Gastroesophageal sphincter (tissue), 4 donors: ENCODE measurements at regions not wholly inside any gene's neighbourhood (a gene's known extent, or its start where the extent isn't known, plus 50 kb on each side); places are given as distances from the start of the nearest gene placed in this dataset.
A peak's percentile ranks its signal among the peaks of the same experiment; 100 is the strongest.

Experiments
- ATAC-seq: fragments of 150-250 bp; one replicate; pipeline ENCODE4 v1.9.1; 2016; ENCODE audit warnings: mild to moderate bottlenecking, moderate library complexity
- H3K27ac ChIP-seq, 4 donors: fragments of 200-600 bp; sonication (generic) in 3 of 4; 1 replicate in 3 of 4; 2 replicates in 1 of 4; pipeline ENCODE4 v1.5.1; 2016 to 2019
- H3K27me3 ChIP-seq: fragments of 200-600 bp; sonication (generic); one replicate; pipeline ENCODE4 v1.5.1; 2019
- H3K36me3 ChIP-seq, 2 donors: fragments of 200-600 bp; sonication (generic); one replicate each; pipeline ENCODE4 v1.5.1; 2019; ENCODE audit warnings: control low read depth in 1 of 2
- H3K4me1 ChIP-seq, 3 donors: fragments of 200-600 bp; sonication (generic); 1 replicate in 2 of 3; 2 replicates in 1 of 3; pipeline ENCODE4 v1.5.1; 2016 to 2019; ENCODE audit warnings: control low read depth in 2 of 3
- H3K4me3 ChIP-seq, 2 donors: fragments of 200-600 bp; sonication (generic); one replicate each; pipeline ENCODE4 v1.5.1; 2019; ENCODE audit warnings: mild to moderate bottlenecking in 1 of 2, moderate library complexity in 1 of 2
- H3K9me3 ChIP-seq, 3 donors: fragments of 200-600 bp; sonication (generic); one replicate each; pipeline ENCODE4 v1.5.1; 2017 to 2019; ENCODE audit warnings: control low read depth in 2 of 3
- CTCF ChIP-seq, 4 experiments: fragments of 200-600 bp in 2 of 4; fragments of 450-650 bp in 2 of 4; sonication (generic) in 1 of 4; IDR thresholded peaks; one replicate each; pipeline ENCODE4 v1.5.1; 2017 to 2019; ENCODE audit warnings: antibody characterized with exemption in 4 of 4, mild to moderate bottlenecking in 2 of 4, moderate library complexity in 2 of 4
- EP300 ChIP-seq: sonication (generic); formaldehyde crosslinking; IDR thresholded peaks from one replicate; pipeline ENCODE4 v1.6.1; 2017; ENCODE audit warnings: antibody characterized with exemption, mild to moderate bottlenecking
- POLR2A ChIP-seq, 2 donors: fragments of 450-650 bp; IDR thresholded peaks; one replicate each; pipeline ENCODE4 v1.6.1; 2017; ENCODE audit warnings: antibody characterized with exemption in 2 of 2, mild to moderate bottlenecking in 2 of 2, moderate library complexity in 1 of 2
- POLR2AphosphoS5 ChIP-seq: sonication (generic); formaldehyde crosslinking; IDR thresholded peaks from one replicate; pipeline ENCODE4 v1.6.1; 2017; ENCODE audit warnings: antibody characterized with exemption
- WGBS, 2 donors: methylation state at CpG; one replicate each; pipeline ENCODE4 v1.1.5; 2018; ENCODE audit warnings: low coverage in 1 of 2; 5-methylcytosine and 5-hydroxymethylcytosine counted together

DNA sequence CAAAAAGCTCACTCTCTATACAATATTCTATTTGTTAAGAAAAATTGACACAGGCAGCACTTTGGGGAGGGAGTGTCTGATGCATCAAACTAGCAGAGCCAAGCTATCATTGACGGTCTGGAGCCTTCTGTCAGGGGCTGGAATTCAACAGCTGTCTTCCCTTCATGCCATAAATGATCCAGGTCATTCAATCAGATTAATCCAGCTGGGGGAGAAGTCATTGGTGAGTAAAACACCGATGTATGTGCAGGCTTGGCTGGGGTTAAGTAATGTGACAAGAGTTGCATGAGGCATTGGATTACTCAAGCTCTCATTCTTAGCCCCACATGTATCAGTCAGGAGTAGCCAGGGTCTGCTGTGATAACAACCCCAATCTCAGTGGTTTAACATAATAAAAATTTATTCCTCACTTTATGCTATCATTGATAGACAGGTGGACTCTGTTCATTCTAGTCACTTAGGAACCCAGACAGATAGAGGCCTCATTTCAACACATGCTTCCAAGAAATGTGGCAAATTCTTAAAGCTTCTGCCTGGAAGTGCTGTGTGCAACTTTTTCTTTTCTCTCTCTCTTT lies 118.1 kb upstream of the GADD45A start:
- TF ChIP-seq CTCF (IDR thresholded peaks at IDR 0.05) (no peak), POLR2A (IDR thresholded peaks at IDR 0.05) (no peak), POLR2AphosphoS5 (no peak), EP300 (no peak)
- WGBS, 2 donors = 60 to 63% methylated on average over 2 of the region's 2 CpGs

GRCh38 chr1:67570486-67571143 lies 114.4 kb upstream of the GADD45A start:
- peak overlapping the region in 1 of 4 donors; percentile 6 for H3K27ac ChIP-seq
- peak; percentile 19 for ATAC-seq

More for the DNA sequence above, 118.1 kb upstream of the GADD45A start:
- Histone ChIP-seq H3K36me3 (no peaks in the 10 kb centered on the region), H3K4me3 (no peak overlapping the region), H3K27me3 (no peaks in the 10 kb centered on the region), H3K9me3 (no peaks in the 10 kb centered on the region), H3K4me1 (peaks cover 0 to 16% (median 3%) of the 10 kb centered on the region in 3 donors), H3K27ac (no peak overlapping the region)
- ATAC-seq = no peak

GRCh38 chr1:67571406-67571805 lies 113.6 kb upstream of the GADD45A start:
- no peaks in the 10 kb centered on the region for H3K9me3 ChIP-seq
- TF ChIP-seq EP300 = no peak
- TF ChIP-seq POLR2A (IDR thresholded peaks at IDR 0.05) = no peak
- no peak for TF ChIP-seq POLR2AphosphoS5
- no peak for TF ChIP-seq CTCF (IDR thresholded peaks at IDR 0.05)
- H3K27ac ChIP-seq = no peak overlapping the region
- no peaks in the 10 kb centered on the region for H3K27me3 ChIP-seq
- H3K4me3 ChIP-seq = no peak overlapping the region
- no peaks in the 10 kb centered on the region for H3K36me3 ChIP-seq
- H3K4me1 ChIP-seq = peaks cover 0 to 17% (median 8%) of the 10 kb centered on the region in 3 donors
- ATAC-seq = no peak

More at GRCh38 chr1:67570486-67571143, 114.4 kb upstream of the GADD45A start:
- no peak for TF ChIP-seq EP300
- peak; percentile 22 for TF ChIP-seq POLR2AphosphoS5
- H3K9me3 ChIP-seq = no peaks in the 10 kb centered on the region
- H3K27me3 ChIP-seq = no peaks in the 10 kb centered on the region
- peaks cover 0 to 17% (median 8%) of the 10 kb centered on the region in 3 donors for H3K4me1 ChIP-seq
- H3K36me3 ChIP-seq = no peaks in the 10 kb centered on the region
- H3K4me3 ChIP-seq = no peak overlapping the region
- 21 to 100% methylated on average over 3 to 4 of the region's 8 CpGs for WGBS, 2 donors

DNA sequence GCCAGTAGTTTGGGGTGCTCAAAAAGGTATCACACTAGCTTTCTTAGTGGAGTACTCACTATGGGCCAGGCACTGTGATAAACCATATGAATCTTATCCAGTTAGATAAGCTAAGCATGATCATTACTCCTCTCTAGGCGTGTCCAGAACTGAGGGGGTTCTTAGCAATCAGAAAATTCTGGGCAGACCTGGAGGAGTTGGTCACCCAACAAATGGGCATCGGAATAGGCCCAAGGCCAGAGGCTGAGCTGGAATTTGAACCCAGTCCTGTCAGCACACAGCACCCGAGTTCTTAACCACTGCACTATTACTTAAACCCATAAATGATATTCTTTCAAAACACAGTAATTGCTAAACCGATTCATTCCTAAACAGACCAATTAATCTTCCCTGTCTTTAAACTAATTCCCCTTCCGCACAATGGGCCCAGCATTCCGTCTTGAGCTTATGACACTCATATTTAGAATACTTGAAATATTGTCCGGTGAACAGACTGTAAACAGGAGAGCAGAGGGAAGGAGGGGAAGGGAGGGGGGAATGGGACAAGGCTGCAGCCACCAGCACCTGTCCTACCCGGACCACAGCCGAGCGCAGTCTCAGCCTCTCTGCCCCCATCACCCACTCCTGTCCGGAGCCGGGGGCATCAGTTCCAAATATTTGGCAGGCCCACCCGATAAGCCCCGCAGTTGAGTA lies 113.0 kb upstream of the GADD45A start:
- Histone ChIP-seq H3K27ac (no peak overlapping the region), H3K9me3 (no peaks in the 10 kb centered on the region), H3K4me1 (peaks cover 0 to 17% (median 8%) of the 10 kb centered on the region in 3 donors), H3K4me3 (no peak overlapping the region), H3K27me3 (no peaks in the 10 kb centered on the region), H3K36me3 (no peaks in the 10 kb centered on the region)
- TF ChIP-seq EP300 = no peak
- peak; percentile 27 for ATAC-seq
- WGBS, 2 donors = 60 to 61% methylated on average over 6 to 7 of the region's 14 CpGs

DNA sequence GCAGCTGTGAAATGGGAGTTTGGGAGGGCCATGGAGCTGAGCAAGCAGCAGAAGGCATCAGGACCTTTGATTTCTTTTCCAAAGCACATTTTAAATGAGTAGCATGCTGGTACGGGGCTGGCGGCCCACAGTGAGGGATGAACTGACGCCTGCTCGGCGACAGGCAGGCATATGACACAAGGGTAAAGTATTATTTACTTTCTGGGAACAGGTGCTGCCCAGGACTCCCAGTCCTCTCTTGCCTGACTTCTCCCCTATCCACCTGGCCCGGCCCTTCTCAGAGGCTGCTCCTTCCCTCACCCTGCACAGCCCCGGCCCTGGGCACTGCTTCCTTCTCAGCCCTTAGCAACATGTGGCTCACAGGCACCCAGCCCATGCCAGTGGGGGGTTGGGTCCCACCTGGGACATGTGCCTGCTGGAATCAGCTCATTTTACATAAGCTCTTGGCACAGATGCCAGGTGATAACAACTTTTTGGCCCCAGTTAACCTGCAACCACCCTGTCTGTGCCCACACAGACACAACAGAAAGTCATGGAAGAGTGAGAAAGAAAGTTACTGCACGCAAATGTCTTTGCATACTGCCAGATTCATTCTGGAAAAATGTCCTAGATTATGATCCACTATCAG lies 112.3 kb upstream of the GADD45A start:
- TF ChIP-seq EP300 (no peak), POLR2A (IDR thresholded peaks at IDR 0.05) (no peak), POLR2AphosphoS5 (no peak), CTCF (IDR thresholded peaks at IDR 0.05) (no peak)
- no peaks in the 10 kb centered on the region for H3K27me3 ChIP-seq
- no peak overlapping the region for H3K4me3 ChIP-seq
- ATAC-seq = no peak
- no peak overlapping the region for H3K27ac ChIP-seq
- H3K4me1 ChIP-seq = peaks cover 0 to 17% (median 8%) of the 10 kb centered on the region in 3 donors
- H3K9me3 ChIP-seq = no peaks in the 10 kb centered on the region
- WGBS, 2 donors = 67 to 74% methylated on average over 5 to 6 of the region's 8 CpGs
- no peaks in the 10 kb centered on the region for H3K36me3 ChIP-seq
